HCT116 (cell line): ENCODE measurements at regions not wholly inside any gene's neighbourhood (a gene's known extent, or its start where the extent isn't known, plus 50 kb on each side); places are given as distances from the start of the nearest gene placed in this dataset.

ENCODE experiments used
- ZNF274 ChIP-seq: fragments of 200-500 bp; sonication (Bioruptor generic); IDR thresholded peaks from 2 replicates; pipeline ENCODE4 v1.6.1; 2014; ENCODE audit warnings: mild to moderate bottlenecking, low read depth, low read length, inconsistent platforms

DNA sequence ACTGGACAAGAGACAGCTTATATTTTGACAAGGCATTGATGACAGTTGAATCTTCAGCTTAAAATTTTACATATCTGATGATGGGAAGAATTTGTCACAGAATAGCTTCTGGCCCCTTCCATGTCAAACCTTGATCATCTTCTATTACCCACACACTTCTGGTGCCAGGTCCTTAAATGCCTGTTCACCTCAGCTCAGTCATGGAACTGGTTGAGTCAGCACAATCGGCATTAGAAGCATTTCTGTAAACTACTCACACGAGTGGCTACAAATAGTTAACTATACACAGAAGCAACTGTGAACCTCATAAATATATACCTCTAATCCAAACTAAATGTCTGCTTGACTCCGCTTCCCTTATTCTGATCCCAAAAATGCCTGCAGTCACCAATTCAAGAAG, 161.2 kb downstream of the FOXO1 start (continued):
- no peak for TF ChIP-seq ZNF274
